Omental fat pad (tissue), 3 donors: ENCODE measurements at regions not wholly inside any gene's neighbourhood (a gene's known extent, or its start where the extent isn't known, plus 50 kb on each side); places are given as distances from the start of the nearest gene placed in this dataset.

Experiments
- ATAC-seq: fragments of 150-250 bp; one replicate; pipeline ENCODE4 v1.9.1; 2016; ENCODE audit warnings: mild to moderate bottlenecking, moderate library complexity; ENCODE audit not compliant: low FRiP score
- DNase-seq: peaks from one replicate; pipeline ENCODE4 v3.0.0-alpha.2; 2019; ENCODE audit warnings: low spot score
- TF ChIP-seq, protein P1 (sequence below), 3 donors: fragments of 450-650 bp; IDR thresholded peaks; one replicate each; pipeline ENCODE4 v1.5.1; 2016 to 2017; ENCODE audit warnings: antibody characterized with exemption in 3 of 3, mild to moderate bottlenecking in 3 of 3, moderate library complexity in 2 of 3

DNA sequence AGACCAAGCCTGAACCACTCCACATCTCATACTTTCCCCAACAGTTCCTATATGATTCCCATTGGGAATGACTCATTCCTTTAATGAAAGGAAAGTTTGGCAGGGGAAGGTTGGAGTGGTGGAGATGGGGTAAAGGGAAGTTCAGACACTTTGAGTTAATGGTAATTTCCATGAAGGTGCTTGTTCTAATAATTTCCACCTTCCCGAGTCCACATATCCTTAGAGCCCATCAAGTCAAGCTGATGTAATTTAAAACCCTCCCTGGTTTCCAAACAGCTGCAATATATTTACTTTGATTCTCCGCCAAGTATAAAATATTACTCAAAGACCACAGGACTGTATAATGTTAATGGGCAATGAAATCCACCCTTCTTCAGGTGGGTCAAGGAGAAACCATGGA is 95.0 kb upstream of the GALNT15 start:
- TF ChIP-seq, protein P1, sequence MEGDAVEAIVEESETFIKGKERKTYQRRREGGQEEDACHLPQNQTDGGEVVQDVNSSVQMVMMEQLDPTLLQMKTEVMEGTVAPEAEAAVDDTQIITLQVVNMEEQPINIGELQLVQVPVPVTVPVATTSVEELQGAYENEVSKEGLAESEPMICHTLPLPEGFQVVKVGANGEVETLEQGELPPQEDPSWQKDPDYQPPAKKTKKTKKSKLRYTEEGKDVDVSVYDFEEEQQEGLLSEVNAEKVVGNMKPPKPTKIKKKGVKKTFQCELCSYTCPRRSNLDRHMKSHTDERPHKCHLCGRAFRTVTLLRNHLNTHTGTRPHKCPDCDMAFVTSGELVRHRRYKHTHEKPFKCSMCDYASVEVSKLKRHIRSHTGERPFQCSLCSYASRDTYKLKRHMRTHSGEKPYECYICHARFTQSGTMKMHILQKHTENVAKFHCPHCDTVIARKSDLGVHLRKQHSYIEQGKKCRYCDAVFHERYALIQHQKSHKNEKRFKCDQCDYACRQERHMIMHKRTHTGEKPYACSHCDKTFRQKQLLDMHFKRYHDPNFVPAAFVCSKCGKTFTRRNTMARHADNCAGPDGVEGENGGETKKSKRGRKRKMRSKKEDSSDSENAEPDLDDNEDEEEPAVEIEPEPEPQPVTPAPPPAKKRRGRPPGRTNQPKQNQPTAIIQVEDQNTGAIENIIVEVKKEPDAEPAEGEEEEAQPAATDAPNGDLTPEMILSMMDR (IDR thresholded peaks at IDR 0.05) = no peak
- DNase-seq (no peak), ATAC-seq (no peak)

DNA sequence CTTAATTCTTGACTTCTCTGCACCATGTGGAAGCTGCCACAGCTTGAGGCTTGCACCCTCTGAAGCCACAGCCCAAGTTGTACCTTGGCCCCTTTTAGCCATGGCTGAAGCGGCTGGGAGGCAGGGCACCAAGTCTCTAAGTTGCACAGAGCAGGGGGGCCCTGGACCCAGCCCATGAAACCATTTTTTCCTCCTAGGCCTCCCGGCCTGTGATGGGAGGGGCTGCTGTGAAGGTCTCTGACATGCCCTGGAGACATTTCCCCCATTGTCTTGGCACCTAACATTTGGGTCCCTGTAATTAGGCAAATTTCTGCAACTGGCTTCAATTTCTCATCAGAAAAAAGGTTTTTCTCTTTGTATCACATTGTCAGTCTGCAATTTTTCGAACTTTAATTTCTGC is 92.8 kb upstream of the GALNT15 start:
- TF ChIP-seq, protein P1 (IDR thresholded peaks at IDR 0.05) = no peak
- ATAC-seq = no peak
- DNase-seq = no peak

DNA sequence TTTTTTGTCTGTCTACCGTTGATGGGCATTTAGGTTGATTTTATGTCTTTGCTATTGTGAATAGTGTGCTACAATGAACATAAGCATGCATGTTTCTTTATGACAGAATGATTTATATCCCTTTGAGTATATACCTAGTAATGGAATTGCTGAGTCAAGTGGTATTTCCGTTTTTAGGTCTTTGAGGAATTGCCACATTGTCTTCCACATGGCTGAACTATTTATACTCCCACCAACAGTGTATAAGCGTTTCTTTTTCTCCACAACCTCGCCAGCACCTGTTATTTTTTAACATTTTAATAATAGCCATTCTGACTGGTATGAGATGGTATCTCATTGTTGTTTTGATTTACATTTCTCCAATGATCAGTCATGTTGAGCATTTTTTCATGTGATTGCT is 89.6 kb upstream of the GALNT15 start:
- TF ChIP-seq, protein P1 (IDR thresholded peaks at IDR 0.05) = no peak
- DNase-seq (no peak), ATAC-seq (no peak)

DNA sequence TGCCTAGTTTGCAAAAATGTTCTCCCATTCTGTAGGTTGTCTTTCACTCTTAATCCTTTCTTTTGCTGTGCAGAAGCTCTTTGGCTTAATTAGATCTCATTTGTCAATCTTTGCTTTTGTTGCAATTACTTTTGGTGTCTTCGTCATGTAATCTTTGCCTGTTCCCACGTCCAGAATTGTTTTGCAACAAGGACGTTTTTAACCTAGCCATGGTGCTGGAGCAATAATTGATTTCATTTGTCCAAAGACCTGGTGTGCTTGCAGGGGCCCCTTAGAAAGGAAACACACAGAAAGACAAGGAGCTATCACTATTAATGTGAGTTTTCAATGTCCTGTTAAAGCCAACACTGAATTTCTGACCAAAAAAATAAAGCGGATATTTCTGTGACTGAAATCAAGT is 89.1 kb upstream of the GALNT15 start:
- DNase-seq = no peak
- TF ChIP-seq, protein P1 (IDR thresholded peaks at IDR 0.05) = no peak
- no peak for ATAC-seq

DNA sequence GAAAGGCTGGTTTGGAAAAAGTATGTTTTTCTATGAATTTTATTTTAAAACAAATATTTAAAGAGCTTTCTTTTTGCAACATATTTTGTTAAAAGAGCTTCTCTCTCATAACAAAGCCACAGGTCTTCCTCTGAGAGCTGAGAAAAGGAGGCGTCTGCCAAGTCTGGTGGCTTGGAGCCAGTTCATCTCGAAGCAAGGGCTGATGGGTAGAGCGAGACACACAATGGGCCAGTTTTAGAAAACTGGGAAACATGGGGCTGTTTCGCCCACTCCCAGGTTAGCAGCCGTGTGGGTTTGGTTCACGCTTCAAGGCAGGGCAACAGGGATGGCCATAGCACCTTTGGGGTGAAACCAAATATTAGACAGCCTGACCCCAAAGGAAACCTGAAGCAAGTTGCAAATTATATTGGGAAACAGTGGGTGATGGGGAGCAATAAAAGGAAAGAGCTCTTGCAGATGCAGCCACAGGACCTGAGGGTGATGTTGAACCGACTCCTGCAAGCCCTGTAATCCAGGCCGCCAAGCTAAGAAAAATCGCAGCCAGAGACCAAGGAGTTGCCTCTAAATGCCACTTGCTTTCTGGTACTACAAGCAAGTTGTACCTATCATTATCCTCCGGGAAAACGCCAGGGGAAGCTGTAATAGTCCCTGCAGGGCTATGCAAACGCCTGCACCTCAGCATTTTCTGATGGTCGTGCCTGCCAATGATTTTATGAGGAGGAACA is 88.4 kb upstream of the GALNT15 start:
- TF ChIP-seq, protein P1 (IDR thresholded peaks at IDR 0.05) = no peak
- ATAC-seq (no peak), DNase-seq (no peak)

DNA sequence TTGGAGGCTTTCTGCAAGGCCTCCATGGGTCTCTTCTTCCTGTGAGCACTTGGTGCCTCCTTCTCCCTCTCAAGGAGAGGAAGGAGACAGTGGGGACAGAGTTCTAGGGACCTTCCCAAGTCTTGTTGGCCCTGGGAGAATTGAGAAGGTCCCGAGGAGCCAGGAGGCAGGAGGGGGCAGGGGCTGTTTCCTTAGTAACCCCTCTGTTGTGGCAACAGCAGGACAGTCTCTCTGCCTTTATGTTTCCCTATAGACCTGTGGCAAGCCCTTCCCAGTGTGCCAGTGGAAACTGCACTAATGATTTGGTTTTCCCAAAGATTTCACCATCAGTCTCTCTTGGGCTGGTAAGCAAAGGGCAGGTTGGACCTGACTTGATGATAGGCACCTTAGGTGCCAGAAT is 87.8 kb upstream of the GALNT15 start:
- TF ChIP-seq, protein P1 (IDR thresholded peaks at IDR 0.05) = no peak
- no peak for DNase-seq
- no peak for ATAC-seq

DNA sequence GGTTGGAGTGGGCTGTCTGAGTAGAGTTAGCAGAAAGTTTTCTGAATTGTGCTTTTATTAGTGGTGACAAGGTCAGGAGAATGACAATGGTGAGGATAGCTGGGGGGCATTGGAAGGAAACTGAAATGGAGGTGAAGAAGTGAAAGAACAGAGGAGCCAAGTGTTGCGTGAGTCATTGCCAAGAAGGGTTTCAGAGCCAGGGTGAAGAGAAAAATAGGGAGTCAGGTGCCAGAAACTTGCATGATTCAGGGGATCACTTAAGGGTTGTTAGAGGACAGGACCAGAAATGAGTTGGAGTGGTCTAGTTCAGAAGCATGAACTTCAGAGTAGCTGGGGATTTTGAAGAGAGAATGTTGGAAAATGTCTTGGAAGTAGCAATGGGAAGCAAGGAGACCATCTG is 86.0 kb upstream of the GALNT15 start:
- DNase-seq (no peak), ATAC-seq (no peak)
- TF ChIP-seq, protein P1 (IDR thresholded peaks at IDR 0.05) = no peak
